Calu3 (cell line): ENCODE measurements at regions not wholly inside any gene's neighbourhood (a gene's known extent, or its start where the extent isn't known, plus 50 kb on each side); places are given as distances from the start of the nearest gene placed in this dataset.

Experiments
- BruUV-seq: library from RNA; stranded (reverse); fragments of 400-500 nt; replicated peaks from 2 replicates; lab custom pipeline; 2021; lab: Mats Ljungman, UMichigan
- CTCF ChIA-PET: fragments of 300-600 bp; sonication (Branson Sonifier 250); formaldehyde crosslinking; loops from one replicate; lab custom pipeline; 2022; ENCODE audit warnings: antibody characterized with exemption; lab: Charles Lee
- DNase-seq: peaks from one replicate; pipeline ENCODE4 v3.0.0; 2022
- H3K27ac Mint-ChIP-seq: one replicate; pipeline ENCODE4 v1.8.0; 2022; ENCODE audit warnings: mixed read lengths; ENCODE audit not compliant: unreplicated experiment
- H3K27me3 Mint-ChIP-seq: one replicate; pipeline ENCODE4 v1.8.0; 2022; ENCODE audit warnings: mixed read lengths; ENCODE audit not compliant: unreplicated experiment
- H3K36me3 Mint-ChIP-seq: one replicate; pipeline ENCODE4 v1.8.0; 2022; ENCODE audit warnings: mild to moderate bottlenecking, moderate library complexity, mixed read lengths; ENCODE audit not compliant: insufficient read depth, unreplicated experiment
- H3K4me1 Mint-ChIP-seq: one replicate; pipeline ENCODE4 v1.8.0; 2022; ENCODE audit warnings: mild to moderate bottlenecking, low read depth, mixed read lengths; ENCODE audit not compliant: unreplicated experiment
- H3K4me3 Mint-ChIP-seq: one replicate; pipeline ENCODE4 v1.8.0; 2022; ENCODE audit warnings: mild to moderate bottlenecking, low read depth, moderate library complexity, mixed read lengths; ENCODE audit not compliant: unreplicated experiment
- H3K9me3 Mint-ChIP-seq: one replicate; pipeline ENCODE4 v1.8.0; 2022; ENCODE audit warnings: low read depth, mixed read lengths; ENCODE audit not compliant: unreplicated experiment
- CTCF ChIP-seq: fragments of 200-600 bp; IDR thresholded peaks from one replicate; pipeline ENCODE4 v1.8.0; 2022; ENCODE audit warnings: antibody characterized with exemption; ENCODE audit not compliant: unreplicated experiment
- intact Hi-C: fragments of 100-400 bp; cut with micrococcal nuclease; formaldehyde crosslinking; loops from one replicate; pipeline ENCODE4 v1.10.0; 2022; ENCODE audit not compliant: unreplicated experiment

- intact Hi-C loops, result no loop called here
- no peak for DNase-seq
- H3K9me3 Mint-ChIP-seq, result no peaks in the 10 kb centered on the region
- BruUV-seq, result no TSS peak
- H3K27me3 Mint-ChIP-seq, result peaks cover 92% of the 10 kb centered on the region
- CTCF ChIA-PET, result interaction anchor here (0.6 kb wide), 1 partner anchor 254 kb away, joined by 4 read pairs; no protein-coding TSS in a partner anchor
- no peak overlapping the region for H3K27ac Mint-ChIP-seq
- no peak for TF ChIP-seq CTCF
- H3K4me3 Mint-ChIP-seq, result no peak overlapping the region
- no peaks in the 10 kb centered on the region for H3K36me3 Mint-ChIP-seq
- no peaks in the 10 kb centered on the region for H3K4me1 Mint-ChIP-seq
Observed at GRCh38 chr14:105876158-105876557, 349.8 kb downstream of the TMEM121 start.

GRCh38 chr14:105876829-105877228, 350.4 kb downstream of the TMEM121 start:
- H3K36me3 Mint-ChIP-seq, result no peaks in the 10 kb centered on the region
- no TSS peak for BruUV-seq
- H3K27me3 Mint-ChIP-seq, result peaks cover 85% of the 10 kb centered on the region
- intact Hi-C loops, result no loop called here
- no peaks in the 10 kb centered on the region for H3K9me3 Mint-ChIP-seq
- H3K27ac Mint-ChIP-seq, result no peak overlapping the region
- H3K4me1 Mint-ChIP-seq, result no peaks in the 10 kb centered on the region
- DNase-seq, result no peak
- no peak for TF ChIP-seq CTCF
- CTCF ChIA-PET, result no interaction called here
- no peak overlapping the region for H3K4me3 Mint-ChIP-seq

GRCh38 chr14:105877645-105878044, 351.3 kb downstream of the TMEM121 start:
- no peaks in the 10 kb centered on the region for H3K4me1 Mint-ChIP-seq
- no peak overlapping the region for H3K4me3 Mint-ChIP-seq
- peaks cover 81% of the 10 kb centered on the region for H3K27me3 Mint-ChIP-seq
- H3K36me3 Mint-ChIP-seq, result no peaks in the 10 kb centered on the region
- TF ChIP-seq CTCF, result no peak
- BruUV-seq, result no TSS peak
- H3K27ac Mint-ChIP-seq, result no peak overlapping the region
- intact Hi-C loops, result no loop called here
- no peaks in the 10 kb centered on the region for H3K9me3 Mint-ChIP-seq
- DNase-seq, result no peak
- CTCF ChIA-PET, result no interaction called here

GRCh38 chr14:105878125-105878524, 351.7 kb downstream of the TMEM121 start:
- no TSS peak for BruUV-seq
- H3K9me3 Mint-ChIP-seq, result no peaks in the 10 kb centered on the region
- H3K36me3 Mint-ChIP-seq, result no peaks in the 10 kb centered on the region
- H3K4me3 Mint-ChIP-seq, result no peak overlapping the region
- CTCF ChIA-PET, result no interaction called here
- no peak for TF ChIP-seq CTCF
- DNase-seq, result no peak
- no peak overlapping the region for H3K27ac Mint-ChIP-seq
- H3K4me1 Mint-ChIP-seq, result no peaks in the 10 kb centered on the region
- peaks cover 81% of the 10 kb centered on the region for H3K27me3 Mint-ChIP-seq
- intact Hi-C loops, result no loop called here
